Endodermal cell (in vitro differentiated cells): ENCODE measurements at regions not wholly inside any gene's neighbourhood (a gene's known extent, or its start where the extent isn't known, plus 50 kb on each side); places are given as distances from the start of the nearest gene placed in this dataset.

Experiments
- DNase-seq: peaks from one replicate; pipeline ENCODE4 v3.0.0-alpha.2; 2017
- H3K27ac ChIP-seq: 2 replicates; pipeline ENCODE4 v1.5.1; 2013; ENCODE audit warnings: mild to moderate bottlenecking, low read depth, low read length, moderate library complexity
- H3K27me3 ChIP-seq: 2 replicates; pipeline ENCODE4 v1.6.1; 2013; ENCODE audit warnings: mild to moderate bottlenecking, low read length, moderate library complexity; ENCODE audit not compliant: insufficient read depth, control insufficient read depth, poor library complexity, severe bottlenecking
- H3K36me3 ChIP-seq: 2 replicates; pipeline ENCODE4 v1.7.0; 2013; ENCODE audit warnings: mild to moderate bottlenecking, low read length, moderate library complexity; ENCODE audit not compliant: control insufficient read depth, insufficient read depth
- H3K4me1 ChIP-seq: one replicate; pipeline ENCODE4 v1.7.0; 2013; ENCODE audit warnings: low read length; ENCODE audit not compliant: control insufficient read depth, insufficient read depth
- H3K4me3 ChIP-seq: 2 replicates; pipeline ENCODE4 v1.5.1; 2013; ENCODE audit warnings: mild to moderate bottlenecking, low read length, moderate library complexity
- H3K9ac ChIP-seq: 2 replicates; pipeline ENCODE4 v1.6.1; 2013; ENCODE audit warnings: mild to moderate bottlenecking, low read length, moderate library complexity; ENCODE audit not compliant: poor library complexity, severe bottlenecking; ENCODE audit errors: extremely low read depth
- H3K9me3 ChIP-seq: 2 replicates; pipeline ENCODE4 v1.6.1; 2013; ENCODE audit warnings: mild to moderate bottlenecking, low read length, moderate library complexity; ENCODE audit not compliant: control insufficient read depth
- H3K27ac Mint-ChIP-seq: 2 replicates; pipeline ENCODE4 v1.8.0; 2020; ENCODE audit warnings: mixed read lengths
- H3K27me3 Mint-ChIP-seq: 2 replicates; pipeline ENCODE4 v1.8.0; 2021; ENCODE audit warnings: mild to moderate bottlenecking, mixed read lengths; ENCODE audit not compliant: insufficient read depth
- H3K36me3 Mint-ChIP-seq: 2 replicates; pipeline ENCODE4 v1.8.0; 2020; ENCODE audit warnings: low read depth, mixed read lengths
- H3K4me1 Mint-ChIP-seq: 2 replicates; pipeline ENCODE4 v1.8.0; 2020; ENCODE audit warnings: mixed read lengths
- H3K4me3 Mint-ChIP-seq: 2 replicates; pipeline ENCODE4 v1.8.0; 2020; ENCODE audit warnings: mild to moderate bottlenecking, moderate library complexity, mixed read lengths
- H3K9me3 Mint-ChIP-seq: 2 replicates; pipeline ENCODE4 v1.8.0; 2020; ENCODE audit warnings: mild to moderate bottlenecking, mixed read lengths
- whole genome bisulfite sequencing, 2 experiments: methylation state at CpG; one replicate each; pipeline versions ENCODE4 v1.1.5 to v1.1.7; 2013; ENCODE audit warnings: missing lambda C conversion rate in 2 of 2, mixed read lengths in 1 of 2; ENCODE audit not compliant: insufficient coverage in 1 of 2, insufficient read length in 1 of 2; 5-methylcytosine and 5-hydroxymethylcytosine counted together
- TF ChIP-seq, protein P1 (sequence below): fragments of 200-600 bp; sonication (generic); conservative IDR thresholded peaks from 2 replicates; pipeline ENCODE4 v1.5.0; 2021; ENCODE audit warnings: antibody characterized with exemption, mild to moderate bottlenecking

- no peak overlapping the region for H3K4me3 ChIP-seq
- Mint-ChIP-seq H3K27ac (no peak overlapping the region), H3K27me3 (no peaks in the 10 kb centered on the region), H3K9me3 (peaks cover 7% of the 10 kb centered on the region), H3K4me3 (no peak overlapping the region), H3K36me3 (peaks cover 3% of the 10 kb centered on the region), H3K4me1 (peaks cover 7% of the 10 kb centered on the region)
- peaks cover 10% of the 10 kb centered on the region for H3K9me3 ChIP-seq
- H3K27me3 ChIP-seq = no peaks in the 10 kb centered on the region
- WGBS, 2 experiments = 80 to 93% methylated on average over 1 of the region's 1 CpG
- TF ChIP-seq, protein P1, sequence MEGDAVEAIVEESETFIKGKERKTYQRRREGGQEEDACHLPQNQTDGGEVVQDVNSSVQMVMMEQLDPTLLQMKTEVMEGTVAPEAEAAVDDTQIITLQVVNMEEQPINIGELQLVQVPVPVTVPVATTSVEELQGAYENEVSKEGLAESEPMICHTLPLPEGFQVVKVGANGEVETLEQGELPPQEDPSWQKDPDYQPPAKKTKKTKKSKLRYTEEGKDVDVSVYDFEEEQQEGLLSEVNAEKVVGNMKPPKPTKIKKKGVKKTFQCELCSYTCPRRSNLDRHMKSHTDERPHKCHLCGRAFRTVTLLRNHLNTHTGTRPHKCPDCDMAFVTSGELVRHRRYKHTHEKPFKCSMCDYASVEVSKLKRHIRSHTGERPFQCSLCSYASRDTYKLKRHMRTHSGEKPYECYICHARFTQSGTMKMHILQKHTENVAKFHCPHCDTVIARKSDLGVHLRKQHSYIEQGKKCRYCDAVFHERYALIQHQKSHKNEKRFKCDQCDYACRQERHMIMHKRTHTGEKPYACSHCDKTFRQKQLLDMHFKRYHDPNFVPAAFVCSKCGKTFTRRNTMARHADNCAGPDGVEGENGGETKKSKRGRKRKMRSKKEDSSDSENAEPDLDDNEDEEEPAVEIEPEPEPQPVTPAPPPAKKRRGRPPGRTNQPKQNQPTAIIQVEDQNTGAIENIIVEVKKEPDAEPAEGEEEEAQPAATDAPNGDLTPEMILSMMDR = no peak
- no peaks in the 10 kb centered on the region for H3K36me3 ChIP-seq
- H3K9ac ChIP-seq = no peak overlapping the region
- H3K4me1 ChIP-seq = peaks cover 3% of the 10 kb centered on the region
- DNase-seq = no peak
- H3K27ac ChIP-seq = no peak overlapping the region
These were observed 837.0 kb downstream of the DIAPH3 start for GRCh38 chr13:59326717-59327116.

GRCh38 chr13:59330764-59331163 is 833.0 kb downstream of the DIAPH3 start:
- H3K4me1 Mint-ChIP-seq = peaks cover 7% of the 10 kb centered on the region
- H3K27me3 Mint-ChIP-seq = no peaks in the 10 kb centered on the region
- TF ChIP-seq, protein P1 = no peak
- DNase-seq = no peak
- WGBS, 2 experiments = 89 to 100% methylated on average over 1 of the region's 1 CpG
- no peak overlapping the region for H3K27ac Mint-ChIP-seq
- H3K4me1 ChIP-seq = peaks cover 3% of the 10 kb centered on the region
- peaks cover 10% of the 10 kb centered on the region for H3K9me3 ChIP-seq
- peaks cover 7% of the 10 kb centered on the region for H3K9me3 Mint-ChIP-seq
- no peak overlapping the region for H3K27ac ChIP-seq
- no peaks in the 10 kb centered on the region for H3K36me3 ChIP-seq
- no peak overlapping the region for H3K4me3 Mint-ChIP-seq
- no peak overlapping the region for H3K4me3 ChIP-seq
- peaks cover 3% of the 10 kb centered on the region for H3K36me3 Mint-ChIP-seq
- no peak overlapping the region for H3K9ac ChIP-seq
- no peaks in the 10 kb centered on the region for H3K27me3 ChIP-seq

DNA sequence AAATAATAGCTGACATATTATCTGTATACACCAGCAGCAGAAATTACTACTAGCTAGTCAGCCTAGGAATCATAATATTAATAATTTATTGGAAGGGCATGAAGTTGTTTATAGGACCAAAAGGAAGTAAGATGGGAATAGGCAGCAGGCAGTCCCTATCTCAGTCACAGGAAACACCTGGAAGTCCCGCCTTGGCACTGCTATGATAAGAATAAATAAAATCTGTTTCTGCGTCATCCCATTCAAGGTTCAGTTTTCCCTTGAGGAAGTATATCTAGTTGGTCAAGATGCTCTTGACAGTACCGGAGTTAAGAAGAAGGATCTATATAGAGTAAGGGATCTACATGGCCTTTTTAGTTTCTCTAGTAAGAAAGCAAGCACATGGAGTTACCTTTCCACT is 830.8 kb downstream of the DIAPH3 start:
- Histone ChIP-seq H3K27ac (no peak overlapping the region), H3K27me3 (no peaks in the 10 kb centered on the region), H3K9me3 (peaks cover 10% of the 10 kb centered on the region), H3K9ac (no peak overlapping the region), H3K4me3 (no peak overlapping the region), H3K36me3 (no peaks in the 10 kb centered on the region), H3K4me1 (peaks cover 4% of the 10 kb centered on the region)
- DNase-seq = no peak
- TF ChIP-seq, protein P1 = no peak
- no peak overlapping the region for H3K27ac Mint-ChIP-seq
- WGBS, 2 experiments = 94 to 99% methylated on average over 3 of the region's 3 CpGs
- H3K36me3 Mint-ChIP-seq = peaks cover 3% of the 10 kb centered on the region
- peaks cover 12% of the 10 kb centered on the region for H3K4me1 Mint-ChIP-seq
- H3K9me3 Mint-ChIP-seq = peaks cover 7% of the 10 kb centered on the region
- H3K27me3 Mint-ChIP-seq = no peaks in the 10 kb centered on the region
- no peak overlapping the region for H3K4me3 Mint-ChIP-seq
